Endothelial cell of umbilical vein (primary cell): ENCODE measurements at regions not wholly inside any gene's neighbourhood (a gene's known extent, or its start where the extent isn't known, plus 50 kb on each side); places are given as distances from the start of the nearest gene placed in this dataset.

ENCODE experiments used
- EZH2 ChIP-seq: IDR thresholded peaks from 2 replicates; pipeline ENCODE4 v1.6.1; 2012; ENCODE audit warnings: borderline replicate concordance, low read depth, mild to moderate bottlenecking, moderate library complexity, low read length, inconsistent platforms; ENCODE audit not compliant: severe bottlenecking
- FOS ChIP-seq: IDR thresholded peaks from 2 replicates; pipeline ENCODE4 v1.6.1; 2011; ENCODE audit warnings: mild to moderate bottlenecking, low read length, moderate library complexity, borderline replicate concordance; ENCODE audit not compliant: insufficient read depth
- POLR2A ChIP-seq: IDR thresholded peaks from 2 replicates; pipeline ENCODE4 v1.6.1; 2012; ENCODE audit warnings: low read depth, mild to moderate bottlenecking, control low read depth, low read length
- POLR2AphosphoS5 ChIP-seq: IDR thresholded peaks from 2 replicates; pipeline ENCODE4 v1.6.1; 2012; ENCODE audit warnings: low read depth, mild to moderate bottlenecking, control low read depth, low read length, moderate library complexity; ENCODE audit not compliant: insufficient read depth
- TF ChIP-seq, protein P1 (sequence below), 2 donors: IDR thresholded peaks; 1 replicate in 1 of 2; 2 replicates in 1 of 2; pipeline ENCODE4 v1.5.1; 2011; ENCODE audit warnings: low read length in 2 of 2, mild to moderate bottlenecking in 2 of 2, moderate library complexity in 2 of 2, control low read depth in 1 of 2, inconsistent platforms in 1 of 2, low read depth in 1 of 2; ENCODE audit not compliant: insufficient read depth in 1 of 2; ENCODE audit errors: extremely low read depth in 1 of 2
- TF ChIP-seq, protein P2 (sequence below): IDR thresholded peaks from 2 replicates; pipeline ENCODE4 v1.6.1; 2011; ENCODE audit not compliant: insufficient read depth, insufficient read length

DNA sequence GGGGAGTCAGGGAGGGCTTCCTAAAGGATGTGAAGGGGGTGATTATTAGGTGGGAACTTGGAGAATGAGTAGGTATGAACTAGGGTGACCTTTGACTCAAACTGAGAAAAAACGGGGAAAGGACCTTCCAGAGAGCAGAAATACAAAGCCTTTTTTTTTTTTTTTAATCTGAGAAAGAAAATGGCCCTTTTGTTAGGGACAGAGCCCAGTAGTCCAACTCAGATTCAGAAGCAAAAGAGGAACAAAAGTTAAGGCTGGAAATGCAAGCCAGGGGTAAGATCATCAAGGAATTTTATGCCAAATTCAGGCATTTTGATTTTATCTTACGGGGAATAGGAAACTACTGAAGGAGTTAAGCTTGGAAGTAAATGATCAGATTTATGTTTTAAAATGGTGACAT is 96.0 kb upstream of the SMYD2 start:
- TF ChIP-seq POLR2AphosphoS5 (no peak), POLR2A (no peak), FOS (no peak), EZH2 (no peak)
- TF ChIP-seq, protein P1, sequence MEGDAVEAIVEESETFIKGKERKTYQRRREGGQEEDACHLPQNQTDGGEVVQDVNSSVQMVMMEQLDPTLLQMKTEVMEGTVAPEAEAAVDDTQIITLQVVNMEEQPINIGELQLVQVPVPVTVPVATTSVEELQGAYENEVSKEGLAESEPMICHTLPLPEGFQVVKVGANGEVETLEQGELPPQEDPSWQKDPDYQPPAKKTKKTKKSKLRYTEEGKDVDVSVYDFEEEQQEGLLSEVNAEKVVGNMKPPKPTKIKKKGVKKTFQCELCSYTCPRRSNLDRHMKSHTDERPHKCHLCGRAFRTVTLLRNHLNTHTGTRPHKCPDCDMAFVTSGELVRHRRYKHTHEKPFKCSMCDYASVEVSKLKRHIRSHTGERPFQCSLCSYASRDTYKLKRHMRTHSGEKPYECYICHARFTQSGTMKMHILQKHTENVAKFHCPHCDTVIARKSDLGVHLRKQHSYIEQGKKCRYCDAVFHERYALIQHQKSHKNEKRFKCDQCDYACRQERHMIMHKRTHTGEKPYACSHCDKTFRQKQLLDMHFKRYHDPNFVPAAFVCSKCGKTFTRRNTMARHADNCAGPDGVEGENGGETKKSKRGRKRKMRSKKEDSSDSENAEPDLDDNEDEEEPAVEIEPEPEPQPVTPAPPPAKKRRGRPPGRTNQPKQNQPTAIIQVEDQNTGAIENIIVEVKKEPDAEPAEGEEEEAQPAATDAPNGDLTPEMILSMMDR (IDR thresholded peaks at IDR 0.05; ENCODE audit: extremely low read depth in 1 of 2, insufficient read depth in 1 of 2, low read depth in 1 of 2, low read length in 2 of 2): no peak
- TF ChIP-seq, protein P2, sequence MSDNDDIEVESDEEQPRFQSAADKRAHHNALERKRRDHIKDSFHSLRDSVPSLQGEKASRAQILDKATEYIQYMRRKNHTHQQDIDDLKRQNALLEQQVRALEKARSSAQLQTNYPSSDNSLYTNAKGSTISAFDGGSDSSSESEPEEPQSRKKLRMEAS: no peak
